ENCODE measurements at regions not wholly inside any gene's neighbourhood (a gene's known extent, or its start where the extent isn't known, plus 50 kb on each side); places are given as distances from the start of the nearest gene placed in this dataset.

DNA sequence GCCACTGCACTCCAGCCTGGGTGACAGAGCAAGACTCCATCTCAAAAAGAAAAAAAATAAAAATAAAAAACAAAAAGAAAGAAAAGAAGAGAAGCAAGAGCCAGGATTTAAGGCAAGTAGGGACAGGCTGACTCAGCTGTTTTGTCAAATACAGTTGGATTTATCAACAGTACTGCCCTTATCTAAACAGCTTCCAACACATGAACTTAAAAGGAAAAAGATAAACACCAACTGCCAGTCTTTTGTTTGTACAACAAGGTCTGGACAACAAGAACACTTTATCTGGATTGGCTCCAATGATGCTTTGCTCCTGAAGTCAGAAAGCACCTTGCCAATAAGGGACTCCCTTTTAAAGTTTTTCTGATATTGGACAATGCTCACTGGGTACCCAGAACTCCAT, 886.0 kb downstream of the ADGRL2 start:
- TF ChIP-seq CTCF (IDR thresholded peaks at IDR 0.05) (no peak), POLR2AphosphoS5 (IDR thresholded peaks at IDR 0.05) (no peak), POLR2A (IDR thresholded peaks at IDR 0.05) (no peak), EP300 (IDR thresholded peaks at IDR 0.05) (no peak)

All from suprapubic skin (tissue), 4 donors.